PC-9 (cell line): ENCODE measurements at regions not wholly inside any gene's neighbourhood (a gene's known extent, or its start where the extent isn't known, plus 50 kb on each side); places are given as distances from the start of the nearest gene placed in this dataset.

Experiments
- CTCF ChIP-seq: fragments of 200-600 bp; sonication (generic); conservative IDR thresholded peaks from 2 replicates; pipeline ENCODE4 v1.6.1; 2017; ENCODE audit warnings: mixed run types, antibody characterized with exemption, mild to moderate bottlenecking, moderate library complexity
- EZH2 ChIP-seq: fragments of 200-600 bp; sonication (generic); IDR thresholded peaks from 2 replicates; pipeline ENCODE4 v1.8.0; 2017; ENCODE audit warnings: antibody characterized with exemption, low read depth

GRCh38 chr5:153066281-153066680 lies 424.2 kb upstream of the GRIA1 start:
- TF ChIP-seq CTCF (no peak), EZH2 (no peak)
